ENCODE measurements at regions not wholly inside any gene's neighbourhood (a gene's known extent, or its start where the extent isn't known, plus 50 kb on each side); places are given as distances from the start of the nearest gene placed in this dataset.

- Histone ChIP-seq H3K36me3 (ENCODE audit: control insufficient read depth in 4 of 4, insufficient read depth in 3 of 4, low read depth in 1 of 4, low read length in 3 of 4) (no peaks in the 10 kb centered on the region), H3K9me3 (ENCODE audit: control insufficient read depth in 4 of 4, low read length in 3 of 4) (peaks cover 0 to 3% (median 0%) of the 10 kb centered on the region in 4 donors), H3K4me3 (ENCODE audit: low read depth in 1 of 3, low read length in 3 of 3) (no peak overlapping the region), H3K27me3 (ENCODE audit: control insufficient read depth in 4 of 4, insufficient read depth in 4 of 4, low read length in 3 of 4) (no peaks in the 10 kb centered on the region), H3K4me1 (ENCODE audit: control insufficient read depth in 4 of 4, insufficient read depth in 4 of 4, low read length in 3 of 4) (no peaks in the 10 kb centered on the region), H3K27ac (ENCODE audit: low read depth in 1 of 2, low read length in 2 of 2) (no peak overlapping the region), H3K9ac (ENCODE audit: low read depth in 1 of 2, low read length in 2 of 2) (no peak overlapping the region)
- TF ChIP-seq RAD21 (IDR thresholded peaks at IDR 0.05) (no peak), FOXA2 (IDR thresholded peaks at IDR 0.05) (no peak)
- WGBS = 56% methylated on average over 7 of the region's 7 CpGs
- no peak for DNase-seq (ENCODE audit: low spot score)
These were observed 324.6 kb upstream of the CHRM3 start for GRCh38 chr1:239061770-239062169.

DNA sequence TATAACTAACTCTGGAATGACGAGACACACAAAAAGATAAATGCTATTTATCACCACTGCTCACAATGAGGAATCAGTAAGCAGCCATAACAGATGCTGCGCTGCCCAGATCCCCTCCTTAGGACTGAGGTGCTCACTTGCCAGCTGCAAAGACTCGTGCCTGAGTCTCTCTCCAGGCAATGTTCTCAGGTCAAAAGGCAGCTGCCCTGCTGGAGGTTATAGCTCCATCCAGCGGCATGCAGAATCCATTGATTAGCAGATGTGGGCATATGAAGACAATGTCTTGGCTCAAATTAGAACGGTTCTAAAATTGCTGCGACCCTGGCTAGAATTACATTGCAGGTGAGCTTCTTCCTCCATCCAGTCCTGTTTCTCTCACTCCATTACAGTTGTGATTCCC lies 328.2 kb upstream of the CHRM3 start:
- Histone ChIP-seq H3K27me3 (ENCODE audit: control insufficient read depth in 4 of 4, insufficient read depth in 4 of 4, low read length in 3 of 4) (no peaks in the 10 kb centered on the region), H3K9ac (ENCODE audit: low read depth in 1 of 2, low read length in 2 of 2) (no peak overlapping the region), H3K27ac (ENCODE audit: low read depth in 1 of 2, low read length in 2 of 2) (no peak overlapping the region), H3K36me3 (ENCODE audit: control insufficient read depth in 4 of 4, insufficient read depth in 3 of 4, low read depth in 1 of 4, low read length in 3 of 4) (no peaks in the 10 kb centered on the region), H3K4me3 (ENCODE audit: low read depth in 1 of 3, low read length in 3 of 3) (no peak overlapping the region), H3K9me3 (ENCODE audit: control insufficient read depth in 4 of 4, low read length in 3 of 4) (peaks cover 0 to 5% (median 2%) of the 10 kb centered on the region in 4 donors), H3K4me1 (ENCODE audit: control insufficient read depth in 4 of 4, insufficient read depth in 4 of 4, low read length in 3 of 4) (no peaks in the 10 kb centered on the region)
- DNase-seq (ENCODE audit: low spot score) = no peak
- 71% methylated on average over 6 of the region's 6 CpGs for WGBS
- TF ChIP-seq, protein P1, sequence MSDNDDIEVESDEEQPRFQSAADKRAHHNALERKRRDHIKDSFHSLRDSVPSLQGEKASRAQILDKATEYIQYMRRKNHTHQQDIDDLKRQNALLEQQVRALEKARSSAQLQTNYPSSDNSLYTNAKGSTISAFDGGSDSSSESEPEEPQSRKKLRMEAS (IDR thresholded peaks at IDR 0.05) = no peak
- no peak for TF ChIP-seq SP1 (IDR thresholded peaks at IDR 0.05)
- no peak for TF ChIP-seq EGR1 (IDR thresholded peaks at IDR 0.05; ENCODE audit: low read depth in 2 of 2)
- TF ChIP-seq GABPA (IDR thresholded peaks at IDR 0.05 in 1 of 2, conservative IDR thresholded peaks at IDR 0.05 in 1 of 2) = no peak
- no peak for TF ChIP-seq RAD21 (IDR thresholded peaks at IDR 0.05)
- no peak for TF ChIP-seq FOXA2 (IDR thresholded peaks at IDR 0.05)
- TF ChIP-seq TAF1 (conservative IDR thresholded peaks at IDR 0.05) = no peak
- TF ChIP-seq HNF4G (IDR thresholded peaks at IDR 0.05) = no peak
- TF ChIP-seq, protein P2, sequence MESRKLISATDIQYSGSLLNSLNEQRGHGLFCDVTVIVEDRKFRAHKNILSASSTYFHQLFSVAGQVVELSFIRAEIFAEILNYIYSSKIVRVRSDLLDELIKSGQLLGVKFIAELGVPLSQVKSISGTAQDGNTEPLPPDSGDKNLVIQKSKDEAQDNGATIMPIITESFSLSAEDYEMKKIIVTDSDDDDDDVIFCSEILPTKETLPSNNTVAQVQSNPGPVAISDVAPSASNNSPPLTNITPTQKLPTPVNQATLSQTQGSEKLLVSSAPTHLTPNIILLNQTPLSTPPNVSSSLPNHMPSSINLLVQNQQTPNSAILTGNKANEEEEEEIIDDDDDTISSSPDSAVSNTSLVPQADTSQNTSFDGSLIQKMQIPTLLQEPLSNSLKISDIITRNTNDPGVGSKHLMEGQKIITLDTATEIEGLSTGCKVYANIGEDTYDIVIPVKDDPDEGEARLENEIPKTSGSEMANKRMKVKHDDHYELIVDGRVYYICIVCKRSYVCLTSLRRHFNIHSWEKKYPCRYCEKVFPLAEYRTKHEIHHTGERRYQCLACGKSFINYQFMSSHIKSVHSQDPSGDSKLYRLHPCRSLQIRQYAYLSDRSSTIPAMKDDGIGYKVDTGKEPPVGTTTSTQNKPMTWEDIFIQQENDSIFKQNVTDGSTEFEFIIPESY (IDR thresholded peaks at IDR 0.05) = no peak
- TF ChIP-seq FOXA1 (IDR thresholded peaks at IDR 0.05) = no peak
- no peak for TF ChIP-seq JUND (IDR thresholded peaks at IDR 0.05)
- TF ChIP-seq RXRA (IDR thresholded peaks at IDR 0.05) = no peak
- no peak for TF ChIP-seq ATF3 (IDR thresholded peaks at IDR 0.05)
- TF ChIP-seq YY1 (IDR thresholded peaks at IDR 0.05) = no peak
- TF ChIP-seq, protein P3, sequence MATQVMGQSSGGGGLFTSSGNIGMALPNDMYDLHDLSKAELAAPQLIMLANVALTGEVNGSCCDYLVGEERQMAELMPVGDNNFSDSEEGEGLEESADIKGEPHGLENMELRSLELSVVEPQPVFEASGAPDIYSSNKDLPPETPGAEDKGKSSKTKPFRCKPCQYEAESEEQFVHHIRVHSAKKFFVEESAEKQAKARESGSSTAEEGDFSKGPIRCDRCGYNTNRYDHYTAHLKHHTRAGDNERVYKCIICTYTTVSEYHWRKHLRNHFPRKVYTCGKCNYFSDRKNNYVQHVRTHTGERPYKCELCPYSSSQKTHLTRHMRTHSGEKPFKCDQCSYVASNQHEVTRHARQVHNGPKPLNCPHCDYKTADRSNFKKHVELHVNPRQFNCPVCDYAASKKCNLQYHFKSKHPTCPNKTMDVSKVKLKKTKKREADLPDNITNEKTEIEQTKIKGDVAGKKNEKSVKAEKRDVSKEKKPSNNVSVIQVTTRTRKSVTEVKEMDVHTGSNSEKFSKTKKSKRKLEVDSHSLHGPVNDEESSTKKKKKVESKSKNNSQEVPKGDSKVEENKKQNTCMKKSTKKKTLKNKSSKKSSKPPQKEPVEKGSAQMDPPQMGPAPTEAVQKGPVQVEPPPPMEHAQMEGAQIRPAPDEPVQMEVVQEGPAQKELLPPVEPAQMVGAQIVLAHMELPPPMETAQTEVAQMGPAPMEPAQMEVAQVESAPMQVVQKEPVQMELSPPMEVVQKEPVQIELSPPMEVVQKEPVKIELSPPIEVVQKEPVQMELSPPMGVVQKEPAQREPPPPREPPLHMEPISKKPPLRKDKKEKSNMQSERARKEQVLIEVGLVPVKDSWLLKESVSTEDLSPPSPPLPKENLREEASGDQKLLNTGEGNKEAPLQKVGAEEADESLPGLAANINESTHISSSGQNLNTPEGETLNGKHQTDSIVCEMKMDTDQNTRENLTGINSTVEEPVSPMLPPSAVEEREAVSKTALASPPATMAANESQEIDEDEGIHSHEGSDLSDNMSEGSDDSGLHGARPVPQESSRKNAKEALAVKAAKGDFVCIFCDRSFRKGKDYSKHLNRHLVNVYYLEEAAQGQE (IDR thresholded peaks at IDR 0.05) = no peak
- TF ChIP-seq NR2F2 (IDR thresholded peaks at IDR 0.05) = no peak
- no peak for TF ChIP-seq CTCF (IDR thresholded peaks at IDR 0.05; ENCODE audit: low read depth, low read length, missing input control)
- TF ChIP-seq HNF4A (conservative IDR thresholded peaks at IDR 0.05) = no peak
